Right lobe of liver (tissue), 6 donors: ENCODE measurements at regions not wholly inside any gene's neighbourhood (a gene's known extent, or its start where the extent isn't known, plus 50 kb on each side); places are given as distances from the start of the nearest gene placed in this dataset.

Experiments
- ATAC-seq, 4 donors: fragments of 200-7000 bp; cut with Tn5 transposase; one replicate each; pipeline ENCODE4 v1.9.1; 2020; ENCODE audit warnings: mild to moderate bottlenecking in 4 of 4, moderate library complexity in 4 of 4
- DNase-seq, 3 donors: peaks; one replicate each; pipeline ENCODE4 v3.0.0-alpha.2; 2020
- H3K27ac ChIP-seq, 3 donors: fragments of 200-600 bp; one replicate each; pipeline ENCODE4 v1.8.0; 2022
- H3K27me3 ChIP-seq, 2 donors: fragments of 200-600 bp; one replicate each; pipeline ENCODE4 v1.8.0; 2022
- H3K36me3 ChIP-seq, 4 donors: fragments of 200-600 bp; sonication (generic) in 1 of 4; one replicate each; pipeline versions ENCODE4 v1.5.1 to v1.8.0; 2017 to 2022; ENCODE audit warnings: control low read depth in 1 of 4
- H3K4me1 ChIP-seq, 4 donors: fragments of 200-600 bp; sonication (generic) in 1 of 4; one replicate each; pipeline versions ENCODE4 v1.5.1 to v1.8.0; 2017 to 2022; ENCODE audit warnings: control low read depth in 1 of 4
- H3K4me3 ChIP-seq, 3 donors: fragments of 200-600 bp; one replicate each; pipeline ENCODE4 v1.8.0; 2022
- H3K9me3 ChIP-seq, 4 donors: fragments of 200-600 bp; sonication (generic) in 1 of 4; one replicate each; pipeline versions ENCODE4 v1.5.1 to v1.8.0; 2017 to 2022; ENCODE audit warnings: control low read depth in 1 of 4
- CTCF ChIP-seq, 4 donors: fragments of 200-600 bp in 3 of 4; fragments of 450-650 bp in 1 of 4; IDR thresholded peaks; one replicate each; pipeline versions ENCODE4 v1.5.1 to v1.8.0; 2016 to 2022; ENCODE audit warnings: antibody characterized with exemption in 4 of 4, mild to moderate bottlenecking in 2 of 4
- POLR2A ChIP-seq: fragments of 450-650 bp; IDR thresholded peaks from one replicate; pipeline ENCODE4 v1.6.1; 2017; ENCODE audit warnings: antibody characterized with exemption, mild to moderate bottlenecking
- WGBS: methylation state at CpG from one replicate; pipeline ENCODE4 v1.1.6; 2018; ENCODE audit warnings: low coverage, low lambda C conversion rate; ENCODE audit not compliant: insufficient coverage; ENCODE audit errors: missing lambda C conversion rate; 5-methylcytosine and 5-hydroxymethylcytosine counted together
- intact Hi-C, 2 donors: fragments of 100-400 bp; cut with DNase I; formaldehyde crosslinking; loops; one replicate each; pipeline versions ENCODE4 v1.11.2 to v1.14.1; 2022
- donor health status: DM: no; HTN: yes; CAD: no.
- donor health status: DM: no; HTN: no; CAD: no.
- donor health status: DM: no; HTN: no; CAD: no.
- donor health status: DM: no; HTN: yes; CAD: no.
- donor health status: DM: no; HTN: yes; CAD: no.

GRCh38 chr2:5569256-5569655, 122.9 kb upstream of the SOX11 start:
- 55% methylated on average over 5 of the region's 5 CpGs for WGBS
- H3K9me3 ChIP-seq = no peaks in the 10 kb centered on the region
- intact Hi-C loops = no loop called here
- ATAC-seq = no peak
- H3K27me3 ChIP-seq = no peaks in the 10 kb centered on the region
- TF ChIP-seq POLR2A (no peak), CTCF (IDR thresholded peaks at IDR 0.05) (no peak)
- no peak for DNase-seq
- no peaks in the 10 kb centered on the region for H3K4me1 ChIP-seq
- H3K36me3 ChIP-seq = no peaks in the 10 kb centered on the region
- no peak overlapping the region for H3K4me3 ChIP-seq
- H3K27ac ChIP-seq = no peak overlapping the region

GRCh38 chr2:5576015-5576414, 116.2 kb upstream of the SOX11 start:
- H3K27ac ChIP-seq = no peak overlapping the region
- no peak for TF ChIP-seq CTCF (IDR thresholded peaks at IDR 0.05)
- TF ChIP-seq POLR2A = no peak
- H3K36me3 ChIP-seq = no peaks in the 10 kb centered on the region
- WGBS = 62% methylated on average over 3 of the region's 3 CpGs
- no peak overlapping the region for H3K4me3 ChIP-seq
- no peaks in the 10 kb centered on the region for H3K9me3 ChIP-seq
- ATAC-seq (no peak), DNase-seq (no peak)
- intact Hi-C loops = no loop called here
- H3K27me3 ChIP-seq = no peaks in the 10 kb centered on the region
- H3K4me1 ChIP-seq = no peaks in the 10 kb centered on the region

- Histone ChIP-seq H3K9me3 (no peaks in the 10 kb centered on the region), H3K4me3 (no peak overlapping the region), H3K4me1 (no peaks in the 10 kb centered on the region), H3K27me3 (no peaks in the 10 kb centered on the region), H3K27ac (no peak overlapping the region), H3K36me3 (no peaks in the 10 kb centered on the region)
- TF ChIP-seq CTCF (IDR thresholded peaks at IDR 0.05) = no peak
- TF ChIP-seq POLR2A = no peak
- whole genome bisulfite sequencing = 41% methylated on average over 4 of the region's 11 CpGs
- DNase-seq (no peak), ATAC-seq (no peak)
- intact Hi-C loops = no loop called here
Measured at GRCh38 chr2:5587766-5588165, 104.4 kb upstream of the SOX11 start.

GRCh38 chr2:5588601-5589000, 103.6 kb upstream of the SOX11 start:
- H3K9me3 ChIP-seq = no peaks in the 10 kb centered on the region
- ATAC-seq (no peak), DNase-seq (no peak)
- H3K27ac ChIP-seq = no peak overlapping the region
- intact Hi-C loops = no loop called here
- TF ChIP-seq POLR2A (no peak), CTCF (IDR thresholded peaks at IDR 0.05) (no peak)
- no peaks in the 10 kb centered on the region for H3K4me1 ChIP-seq
- no peaks in the 10 kb centered on the region for H3K27me3 ChIP-seq
- H3K4me3 ChIP-seq = no peak overlapping the region
- no peaks in the 10 kb centered on the region for H3K36me3 ChIP-seq
- 10% methylated on average over 1 of the region's 1 CpG for WGBS

GRCh38 chr2:5589183-5589582, 103.0 kb upstream of the SOX11 start:
- Histone ChIP-seq H3K36me3 (no peaks in the 10 kb centered on the region), H3K27ac (no peak overlapping the region), H3K27me3 (no peaks in the 10 kb centered on the region), H3K4me3 (no peak overlapping the region), H3K9me3 (no peaks in the 10 kb centered on the region), H3K4me1 (no peaks in the 10 kb centered on the region)
- DNase-seq (no peak), ATAC-seq (no peak)
- TF ChIP-seq CTCF (IDR thresholded peaks at IDR 0.05) (no peak), POLR2A (no peak)
- WGBS = 45% methylated on average over 6 of the region's 6 CpGs
- intact Hi-C loops = no loop called here
